Fibroblast of lung (primary cell): ENCODE measurements at regions not wholly inside any gene's neighbourhood (a gene's known extent, or its start where the extent isn't known, plus 50 kb on each side); places are given as distances from the start of the nearest gene placed in this dataset.

Experiments
- DNase-seq, 2 donors: peaks; one replicate each; pipeline versions ENCODE4 v3.0.0 to v3.0.0-alpha.2; 2010; ENCODE audit warnings: low read depth in 2 of 2
- H2AFZ ChIP-seq: 2 replicates; pipeline ENCODE4 v1.5.1; 2012; ENCODE audit warnings: low read length, control low read depth, inconsistent platforms
- H3K27ac ChIP-seq: 2 replicates; pipeline ENCODE4 v1.5.1; 2011; ENCODE audit warnings: low read length, control low read depth; ENCODE audit not compliant: insufficient read depth
- H3K27me3 ChIP-seq: 2 replicates; pipeline ENCODE4 v1.5.1; 2011; ENCODE audit warnings: mild to moderate bottlenecking, low read length; ENCODE audit not compliant: control insufficient read depth, insufficient read depth
- H3K36me3 ChIP-seq: 2 replicates; pipeline ENCODE4 v1.5.1; 2011; ENCODE audit warnings: low read length; ENCODE audit not compliant: control insufficient read depth, insufficient read depth
- H3K4me1 ChIP-seq: 2 replicates; pipeline ENCODE4 v1.5.1; 2011; ENCODE audit warnings: low read length; ENCODE audit not compliant: control insufficient read depth, insufficient read depth; ENCODE audit errors: extremely low read depth
- H3K4me2 ChIP-seq: 2 replicates; pipeline ENCODE4 v1.5.1; 2011; ENCODE audit warnings: low read length, control low read depth; ENCODE audit not compliant: insufficient read depth; ENCODE audit errors: extremely low read depth
- H3K4me3 ChIP-seq, 4 experiments: fragments of 200-600 bp in 1 of 4; sonication (generic) in 1 of 4; replicated peaks in 1 of 4; 2 replicates each; pipeline ENCODE4 v1.5.1; 2011 to 2016; ENCODE audit warnings: low read length in 4 of 4, low read depth in 3 of 4, mild to moderate bottlenecking in 3 of 4, control low read depth in 2 of 4, inconsistent platforms in 1 of 4, mixed read lengths in 1 of 4; ENCODE audit not compliant: insufficient read depth in 1 of 4; ENCODE audit errors: control extremely low read depth in 1 of 4
- H3K79me2 ChIP-seq: 2 replicates; pipeline ENCODE4 v1.5.1; 2012; ENCODE audit warnings: mild to moderate bottlenecking, low read length, inconsistent platforms; ENCODE audit not compliant: control insufficient read depth, insufficient read depth
- H3K9ac ChIP-seq: 2 replicates; pipeline ENCODE4 v1.5.1; 2011; ENCODE audit warnings: mild to moderate bottlenecking, low read length, control low read depth; ENCODE audit not compliant: insufficient read depth
- H3K9me3 ChIP-seq: 2 replicates; pipeline ENCODE4 v1.5.1; 2012; ENCODE audit warnings: low read depth, low read length; ENCODE audit not compliant: control insufficient read depth, insufficient read depth
- H4K20me1 ChIP-seq: 2 replicates; pipeline ENCODE4 v1.5.1; 2011; ENCODE audit warnings: low read length; ENCODE audit not compliant: control insufficient read depth, insufficient read depth; ENCODE audit errors: extremely low read depth
- EZH2 ChIP-seq: IDR thresholded peaks from 2 replicates; pipeline ENCODE4 v1.5.1; 2012; ENCODE audit warnings: low read length, control low read depth, mild to moderate bottlenecking; ENCODE audit errors: missing control alignments
- TF ChIP-seq, protein P1 (sequence below), 2 donors: IDR thresholded peaks in 1 of 2; conservative IDR thresholded peaks in 1 of 2; 1 replicate in 1 of 2; 2 replicates in 1 of 2; pipeline ENCODE4 v1.5.1; 2011 to 2012; ENCODE audit warnings: low read length in 2 of 2, control low read depth in 1 of 2, inconsistent platforms in 1 of 2, low read depth in 1 of 2, mild to moderate bottlenecking in 1 of 2

DNA sequence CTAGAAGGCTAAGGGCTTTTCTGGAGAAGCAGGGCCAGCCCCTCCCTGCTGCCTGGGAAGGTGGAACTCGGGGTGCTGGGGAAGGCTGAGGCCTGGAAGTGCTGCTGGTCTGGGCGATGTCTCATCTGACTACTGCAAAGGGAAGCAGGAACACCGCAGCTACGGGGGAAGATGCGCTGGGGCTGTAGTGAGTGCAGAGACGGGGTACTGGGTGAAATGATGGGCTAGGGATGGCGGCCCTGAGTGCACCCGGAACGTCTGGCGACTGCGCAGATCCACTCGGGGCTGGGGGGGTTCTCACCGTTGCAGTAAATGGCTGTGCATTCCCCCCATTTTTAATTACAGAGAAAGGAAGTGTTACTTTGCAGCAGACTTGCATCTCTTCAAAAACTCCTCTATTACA lies 195.4 kb upstream of the ADARB2 start:
- Histone ChIP-seq H2AFZ (no peak overlapping the region), H3K79me2 (no peaks in the 10 kb centered on the region), H4K20me1 (no peaks in the 10 kb centered on the region), H3K9me3 (no peaks in the 10 kb centered on the region), H3K4me2 (no peak overlapping the region), H3K9ac (no peak overlapping the region), H3K4me1 (no peaks in the 10 kb centered on the region), H3K27ac (no peak overlapping the region), H3K4me3 (no peak overlapping the region), H3K27me3 (no peaks in the 10 kb centered on the region), H3K36me3 (no peaks in the 10 kb centered on the region)
- TF ChIP-seq, protein P1, sequence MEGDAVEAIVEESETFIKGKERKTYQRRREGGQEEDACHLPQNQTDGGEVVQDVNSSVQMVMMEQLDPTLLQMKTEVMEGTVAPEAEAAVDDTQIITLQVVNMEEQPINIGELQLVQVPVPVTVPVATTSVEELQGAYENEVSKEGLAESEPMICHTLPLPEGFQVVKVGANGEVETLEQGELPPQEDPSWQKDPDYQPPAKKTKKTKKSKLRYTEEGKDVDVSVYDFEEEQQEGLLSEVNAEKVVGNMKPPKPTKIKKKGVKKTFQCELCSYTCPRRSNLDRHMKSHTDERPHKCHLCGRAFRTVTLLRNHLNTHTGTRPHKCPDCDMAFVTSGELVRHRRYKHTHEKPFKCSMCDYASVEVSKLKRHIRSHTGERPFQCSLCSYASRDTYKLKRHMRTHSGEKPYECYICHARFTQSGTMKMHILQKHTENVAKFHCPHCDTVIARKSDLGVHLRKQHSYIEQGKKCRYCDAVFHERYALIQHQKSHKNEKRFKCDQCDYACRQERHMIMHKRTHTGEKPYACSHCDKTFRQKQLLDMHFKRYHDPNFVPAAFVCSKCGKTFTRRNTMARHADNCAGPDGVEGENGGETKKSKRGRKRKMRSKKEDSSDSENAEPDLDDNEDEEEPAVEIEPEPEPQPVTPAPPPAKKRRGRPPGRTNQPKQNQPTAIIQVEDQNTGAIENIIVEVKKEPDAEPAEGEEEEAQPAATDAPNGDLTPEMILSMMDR (conservative IDR thresholded peaks at IDR 0.05 in 1 of 2, IDR thresholded peaks at IDR 0.05 in 1 of 2; ENCODE audit: low read depth in 1 of 2, low read length in 2 of 2), result no peak
- no peak for TF ChIP-seq EZH2
- DNase-seq, result no peak

DNA sequence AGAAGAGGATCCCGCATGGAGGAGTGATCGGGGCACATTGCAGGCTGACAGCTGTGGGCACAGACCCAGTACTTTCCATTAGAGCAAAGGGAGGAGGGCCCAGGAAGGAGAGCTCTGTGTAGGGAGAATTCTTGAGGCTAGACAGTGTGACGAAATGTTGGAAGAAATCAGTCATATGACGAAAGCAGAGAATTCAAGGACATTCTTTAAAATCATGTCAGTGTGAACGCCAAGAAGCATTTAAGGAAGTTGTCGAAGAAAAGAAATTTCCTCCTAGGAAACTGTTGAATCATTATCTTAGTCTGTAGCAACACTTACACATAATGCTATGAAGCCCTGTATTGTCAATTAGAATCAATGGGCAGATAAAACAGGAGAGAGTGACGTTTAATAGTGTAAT lies 191.3 kb upstream of the ADARB2 start:
- Histone ChIP-seq H3K27ac (no peak overlapping the region), H2AFZ (no peak overlapping the region), H3K9me3 (no peaks in the 10 kb centered on the region), H3K79me2 (no peaks in the 10 kb centered on the region), H4K20me1 (no peaks in the 10 kb centered on the region), H3K9ac (no peak overlapping the region), H3K4me2 (no peak overlapping the region), H3K4me3 (no peak overlapping the region), H3K27me3 (no peaks in the 10 kb centered on the region), H3K4me1 (no peaks in the 10 kb centered on the region), H3K36me3 (no peaks in the 10 kb centered on the region)
- TF ChIP-seq, protein P1 (conservative IDR thresholded peaks at IDR 0.05 in 1 of 2, IDR thresholded peaks at IDR 0.05 in 1 of 2; ENCODE audit: low read depth in 1 of 2, low read length in 2 of 2), result no peak
- TF ChIP-seq EZH2, result no peak
- DNase-seq, result no peak

DNA sequence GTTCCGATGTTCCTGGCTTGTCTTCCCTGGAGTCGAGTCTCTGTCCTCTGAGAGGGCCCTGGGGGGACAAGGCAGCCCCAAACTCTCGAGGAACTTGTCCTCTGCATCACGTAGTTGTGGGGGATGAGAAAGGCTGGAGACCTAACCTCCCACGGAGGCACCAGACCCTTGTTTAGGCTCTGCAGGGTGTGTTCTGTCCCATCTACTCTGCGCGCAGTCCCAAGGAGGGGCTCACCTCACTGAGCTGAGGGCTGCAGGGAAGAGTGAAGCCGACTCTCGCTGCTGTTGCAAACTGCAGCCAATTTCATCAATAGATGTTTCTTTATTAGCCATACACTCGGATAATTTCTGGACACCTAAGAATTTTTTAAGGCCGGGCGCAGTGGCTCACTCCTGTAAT lies 186.7 kb upstream of the ADARB2 start:
- H3K4me1 ChIP-seq, result no peaks in the 10 kb centered on the region

More for the DNA sequence above, 186.7 kb upstream of the ADARB2 start:
- H3K9ac ChIP-seq, result no peak overlapping the region
- no peak overlapping the region for H3K27ac ChIP-seq
- no peak overlapping the region for H2AFZ ChIP-seq
- H3K79me2 ChIP-seq, result no peaks in the 10 kb centered on the region
- DNase-seq, result no peak
- no peaks in the 10 kb centered on the region for H3K36me3 ChIP-seq
- TF ChIP-seq, protein P1 (conservative IDR thresholded peaks at IDR 0.05 in 1 of 2, IDR thresholded peaks at IDR 0.05 in 1 of 2; ENCODE audit: low read depth in 1 of 2, low read length in 2 of 2), result no peak
- TF ChIP-seq EZH2, result no peak
- H3K9me3 ChIP-seq, result no peaks in the 10 kb centered on the region
- no peaks in the 10 kb centered on the region for H3K27me3 ChIP-seq
- H4K20me1 ChIP-seq, result no peaks in the 10 kb centered on the region
- H3K4me2 ChIP-seq, result no peak overlapping the region
- no peak overlapping the region for H3K4me3 ChIP-seq
